Vagina (tissue), 2 donors: ENCODE measurements at regions not wholly inside any gene's neighbourhood (a gene's known extent, or its start where the extent isn't known, plus 50 kb on each side); places are given as distances from the start of the nearest gene placed in this dataset.

Experiments
- DNase-seq, 2 donors: peaks; one replicate each; pipeline ENCODE4 v3.0.0-alpha.2; 2017; ENCODE audit errors: extremely low spot score in 2 of 2
- H3K27ac ChIP-seq: fragments of 200-600 bp; sonication (generic); one replicate; pipeline ENCODE4 v1.5.1; 2019
- H3K27me3 ChIP-seq: fragments of 200-600 bp; sonication (generic); one replicate; pipeline ENCODE4 v1.5.1; 2019
- H3K36me3 ChIP-seq, 2 donors: fragments of 200-600 bp; sonication (generic); one replicate each; pipeline ENCODE4 v1.5.1; 2017 to 2019
- H3K4me1 ChIP-seq: fragments of 200-600 bp; sonication (generic); one replicate; pipeline ENCODE4 v1.5.1; 2019
- H3K4me3 ChIP-seq, 2 donors: fragments of 200-600 bp; sonication (generic); 1 replicate in 1 of 2; 2 replicates in 1 of 2; pipeline ENCODE4 v1.5.1; 2016 to 2019
- H3K9me3 ChIP-seq: fragments of 200-600 bp; sonication (generic); one replicate; pipeline ENCODE4 v1.5.1; 2019
- POLR2A ChIP-seq, 2 donors: fragments of 450-650 bp; IDR thresholded peaks; one replicate each; pipeline ENCODE4 v1.6.1; 2017; ENCODE audit warnings: antibody characterized with exemption in 2 of 2, mild to moderate bottlenecking in 2 of 2, moderate library complexity in 2 of 2
- POLR2AphosphoS5 ChIP-seq, 2 donors: sonication (generic); formaldehyde crosslinking; IDR thresholded peaks; one replicate each; pipeline ENCODE4 v1.9.0; 2017; ENCODE audit warnings: antibody characterized with exemption in 2 of 2, mild to moderate bottlenecking in 2 of 2, low read depth in 1 of 2; ENCODE audit not compliant: insufficient read depth in 1 of 2
- intact Hi-C: fragments of 100-400 bp; cut with DNase I; formaldehyde crosslinking; loops from one replicate; pipeline ENCODE4 v1.15.1; 2023
- TF ChIP-seq, protein P1 (sequence below), 3 experiments: fragments of 450-650 bp in 2 of 3; fragments of 200-600 bp in 1 of 3; sonication (generic) in 1 of 3; IDR thresholded peaks; one replicate each; pipeline ENCODE4 v1.5.1; 2017 to 2019; ENCODE audit warnings: antibody characterized with exemption in 3 of 3, mild to moderate bottlenecking in 2 of 3, moderate library complexity in 2 of 3

GRCh38 chr5:168155585-168155984 lies 135.9 kb upstream of the WWC1 start:
- H3K9me3 ChIP-seq, result no peaks in the 10 kb centered on the region
- H3K27ac ChIP-seq, result no peak overlapping the region
- no peak for TF ChIP-seq POLR2A (IDR thresholded peaks at IDR 0.05)
- H3K27me3 ChIP-seq, result no peaks in the 10 kb centered on the region
- no peaks in the 10 kb centered on the region for H3K36me3 ChIP-seq
- intact Hi-C loops, result no loop called here
- H3K4me3 ChIP-seq, result no peak overlapping the region
- H3K4me1 ChIP-seq, result no peaks in the 10 kb centered on the region
- no peak for DNase-seq

- no peak for DNase-seq
- no peak for TF ChIP-seq POLR2A (IDR thresholded peaks at IDR 0.05)
- Histone ChIP-seq H3K27me3 (no peaks in the 10 kb centered on the region), H3K4me3 (no peak overlapping the region), H3K9me3 (no peaks in the 10 kb centered on the region), H3K36me3 (no peaks in the 10 kb centered on the region), H3K27ac (no peak overlapping the region), H3K4me1 (no peaks in the 10 kb centered on the region)
- intact Hi-C loops, result no loop called here
Observed at GRCh38 chr5:168156170-168156569, 135.3 kb upstream of the WWC1 start.

DNA sequence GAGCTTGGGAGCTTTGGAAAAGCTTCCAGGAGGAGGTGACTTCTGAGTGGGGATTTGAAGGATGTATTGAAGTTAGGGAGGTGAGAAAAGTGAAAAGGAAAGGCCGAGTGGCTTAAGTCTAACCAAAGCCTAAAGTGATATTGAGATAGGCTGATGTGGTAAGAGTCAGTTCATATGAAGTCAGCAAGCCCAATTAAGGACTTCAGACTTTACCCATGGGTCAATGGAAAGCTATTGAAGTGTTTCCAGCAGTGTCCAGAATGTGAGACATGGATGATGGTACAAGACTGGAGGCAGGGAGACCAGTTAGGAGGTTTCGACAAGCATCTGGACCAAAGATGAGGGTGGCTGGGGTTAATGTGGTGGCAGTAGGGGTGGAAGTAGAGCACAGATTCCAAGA lies 134.3 kb upstream of the WWC1 start:
- Histone ChIP-seq H3K4me3 (no peak overlapping the region), H3K4me1 (no peaks in the 10 kb centered on the region), H3K27ac (no peak overlapping the region), H3K36me3 (no peaks in the 10 kb centered on the region), H3K9me3 (no peaks in the 10 kb centered on the region), H3K27me3 (no peaks in the 10 kb centered on the region)
- intact Hi-C loops, result no loop called here
- TF ChIP-seq POLR2AphosphoS5 (IDR thresholded peaks at IDR 0.05; ENCODE audit: insufficient read depth in 1 of 2, low read depth in 1 of 2) (no peak), POLR2A (IDR thresholded peaks at IDR 0.05) (no peak)
- TF ChIP-seq, protein P1, sequence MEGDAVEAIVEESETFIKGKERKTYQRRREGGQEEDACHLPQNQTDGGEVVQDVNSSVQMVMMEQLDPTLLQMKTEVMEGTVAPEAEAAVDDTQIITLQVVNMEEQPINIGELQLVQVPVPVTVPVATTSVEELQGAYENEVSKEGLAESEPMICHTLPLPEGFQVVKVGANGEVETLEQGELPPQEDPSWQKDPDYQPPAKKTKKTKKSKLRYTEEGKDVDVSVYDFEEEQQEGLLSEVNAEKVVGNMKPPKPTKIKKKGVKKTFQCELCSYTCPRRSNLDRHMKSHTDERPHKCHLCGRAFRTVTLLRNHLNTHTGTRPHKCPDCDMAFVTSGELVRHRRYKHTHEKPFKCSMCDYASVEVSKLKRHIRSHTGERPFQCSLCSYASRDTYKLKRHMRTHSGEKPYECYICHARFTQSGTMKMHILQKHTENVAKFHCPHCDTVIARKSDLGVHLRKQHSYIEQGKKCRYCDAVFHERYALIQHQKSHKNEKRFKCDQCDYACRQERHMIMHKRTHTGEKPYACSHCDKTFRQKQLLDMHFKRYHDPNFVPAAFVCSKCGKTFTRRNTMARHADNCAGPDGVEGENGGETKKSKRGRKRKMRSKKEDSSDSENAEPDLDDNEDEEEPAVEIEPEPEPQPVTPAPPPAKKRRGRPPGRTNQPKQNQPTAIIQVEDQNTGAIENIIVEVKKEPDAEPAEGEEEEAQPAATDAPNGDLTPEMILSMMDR (IDR thresholded peaks at IDR 0.05), result no peak
- no peak for DNase-seq

DNA sequence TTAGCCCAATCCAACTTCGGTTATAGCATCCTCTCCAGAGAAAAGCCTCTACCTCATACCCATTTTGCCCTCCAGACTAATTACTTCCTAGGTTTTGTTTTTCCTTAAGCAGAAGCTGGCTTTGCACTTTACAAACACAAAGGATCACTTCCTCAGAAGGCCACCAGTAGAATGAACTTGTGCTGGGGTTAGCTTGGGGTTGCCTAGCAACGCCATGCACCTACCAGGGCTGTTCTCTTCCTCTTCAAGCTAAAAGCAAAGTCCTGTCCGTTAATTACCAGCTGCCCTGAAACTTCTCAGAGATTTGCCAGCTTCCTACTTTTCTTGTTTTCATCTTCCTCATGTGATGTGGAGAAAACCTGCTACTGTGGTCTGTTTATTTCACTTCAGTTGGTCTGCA lies 132.0 kb upstream of the WWC1 start:
- TF ChIP-seq POLR2AphosphoS5 (IDR thresholded peaks at IDR 0.05; ENCODE audit: insufficient read depth in 1 of 2, low read depth in 1 of 2) (no peak), POLR2A (IDR thresholded peaks at IDR 0.05) (no peak)
- TF ChIP-seq, protein P1 (IDR thresholded peaks at IDR 0.05), result no peak
- H3K4me1 ChIP-seq, result no peaks in the 10 kb centered on the region
- intact Hi-C loops, result no loop called here
- H3K27me3 ChIP-seq, result no peaks in the 10 kb centered on the region
- no peak overlapping the region for H3K4me3 ChIP-seq
- no peaks in the 10 kb centered on the region for H3K9me3 ChIP-seq
- no peak overlapping the region for H3K27ac ChIP-seq
- no peak for DNase-seq
- H3K36me3 ChIP-seq, result no peaks in the 10 kb centered on the region

- DNase-seq, result no peak
- Histone ChIP-seq H3K27ac (no peak overlapping the region), H3K27me3 (no peaks in the 10 kb centered on the region), H3K9me3 (no peaks in the 10 kb centered on the region), H3K4me1 (no peaks in the 10 kb centered on the region), H3K4me3 (no peak overlapping the region), H3K36me3 (no peaks in the 10 kb centered on the region)
- intact Hi-C loops, result no loop called here
- TF ChIP-seq POLR2A (IDR thresholded peaks at IDR 0.05) (no peak), POLR2AphosphoS5 (IDR thresholded peaks at IDR 0.05; ENCODE audit: insufficient read depth in 1 of 2, low read depth in 1 of 2) (no peak)
- TF ChIP-seq, protein P1 (IDR thresholded peaks at IDR 0.05), result no peak
Observed at GRCh38 chr5:168162464-168162863, 129.0 kb upstream of the WWC1 start.

- H3K36me3 ChIP-seq, result no peaks in the 10 kb centered on the region
- intact Hi-C loops, result no loop called here
- H3K27me3 ChIP-seq, result no peaks in the 10 kb centered on the region
- no peaks in the 10 kb centered on the region for H3K9me3 ChIP-seq
- H3K4me1 ChIP-seq, result no peaks in the 10 kb centered on the region
- DNase-seq, result no peak
- no peak overlapping the region for H3K27ac ChIP-seq
- H3K4me3 ChIP-seq, result no peak overlapping the region
- TF ChIP-seq POLR2AphosphoS5 (IDR thresholded peaks at IDR 0.05; ENCODE audit: insufficient read depth in 1 of 2, low read depth in 1 of 2) (no peak), POLR2A (IDR thresholded peaks at IDR 0.05) (no peak)
- TF ChIP-seq, protein P1 (IDR thresholded peaks at IDR 0.05), result no peak
Observed at GRCh38 chr5:168163966-168164365, 127.5 kb upstream of the WWC1 start.
